B cell (primary cell): ENCODE measurements at regions not wholly inside any gene's neighbourhood (a gene's known extent, or its start where the extent isn't known, plus 50 kb on each side); places are given as distances from the start of the nearest gene placed in this dataset.

Experiments
- ATAC-seq: fragments of 200-7000 bp; cut with Tn5 transposase; one replicate; pipeline ENCODE4 v1.10.0; 2021; ENCODE audit warnings: low read depth, mild to moderate bottlenecking, moderate number of reproducible peaks, moderate library complexity
- CTCF ChIA-PET: fragments of 350-600 bp; sonication (Branson Sonifier 250); formaldehyde crosslinking; loops from one replicate; lab custom pipeline; 2021; ENCODE audit warnings: antibody characterized with exemption, inconsistent platforms; lab: Charles Lee
- POLR2A ChIA-PET: fragments of 350-600 bp; sonication (Branson Sonifier 250); formaldehyde crosslinking; loops from one replicate; lab custom pipeline; 2021; ENCODE audit warnings: antibody characterized with exemption; lab: Charles Lee
- DNase-seq: peaks from one replicate; pipeline ENCODE4 v3.0.0; 2013
- H2AFZ ChIP-seq: 2 replicates; pipeline ENCODE4 v1.6.1; 2012; ENCODE audit warnings: mild to moderate bottlenecking, low read depth, low read length; ENCODE audit not compliant: insufficient read depth, poor library complexity, severe bottlenecking
- H3K27ac ChIP-seq, 2 donors: 1 replicate in 1 of 2; 2 replicates in 1 of 2; pipeline ENCODE4 v1.5.1; 2012 to 2013; ENCODE audit warnings: low read length in 2 of 2, mild to moderate bottlenecking in 2 of 2, moderate library complexity in 1 of 2
- H3K27me3 ChIP-seq, 4 experiments: fragments of 200-600 bp in 1 of 4; sonication (generic) in 1 of 4; replicated peaks in 1 of 4; 1 replicate in 2 of 4; 2 replicates in 2 of 4; pipeline versions ENCODE4 v1.6.1 to v1.7.0; 2013 to 2016; ENCODE audit warnings: low read length in 3 of 4, mild to moderate bottlenecking in 2 of 4, mixed read lengths in 1 of 4, moderate library complexity in 1 of 4; ENCODE audit not compliant: insufficient read depth in 4 of 4, control insufficient read depth in 3 of 4; ENCODE audit errors: control extremely low read depth in 1 of 4
- H3K36me3 ChIP-seq, 2 experiments: replicated peaks in 1 of 2; 1 replicate in 1 of 2; 2 replicates in 1 of 2; pipeline versions ENCODE4 v1.6.1 to v1.7.1; 2013; ENCODE audit warnings: low read length in 1 of 2; ENCODE audit not compliant: insufficient read depth in 2 of 2, control insufficient read depth in 1 of 2; ENCODE audit errors: control extremely low read depth in 1 of 2, extremely low read depth in 1 of 2
- H3K4me1 ChIP-seq, 2 donors: fragments of 200-600 bp in 1 of 2; sonication (generic) in 1 of 2; 1 replicate in 1 of 2; 2 replicates in 1 of 2; pipeline versions ENCODE4 v1.5.1 to v1.6.1; 2013 to 2017; ENCODE audit warnings: low read length in 2 of 2; ENCODE audit not compliant: control insufficient read depth in 2 of 2, insufficient read depth in 2 of 2
- H3K4me2 ChIP-seq: replicated peaks from 2 replicates; pipeline ENCODE3; 2012; ENCODE audit warnings: mild to moderate bottlenecking, low read depth, low read length; ENCODE audit not compliant: poor library complexity, severe bottlenecking
- H3K4me3 ChIP-seq, 5 experiments: fragments of 200-600 bp in 1 of 5; sonication (generic) in 1 of 5; 1 replicate in 3 of 5; 2 replicates in 2 of 5; pipeline versions ENCODE4 v1.5.1 to v1.7.0; 2011 to 2016; ENCODE audit warnings: low read length in 4 of 5, mild to moderate bottlenecking in 4 of 5, low read depth in 2 of 5, control low read depth in 1 of 5, moderate library complexity in 1 of 5; ENCODE audit not compliant: insufficient read depth in 1 of 5; ENCODE audit errors: control extremely low read depth in 1 of 5, extremely low read depth in 1 of 5
- H3K79me2 ChIP-seq: fragments of 200-600 bp; sonication (generic); one replicate; pipeline ENCODE4 v1.6.0; 2016; ENCODE audit warnings: low read length; ENCODE audit not compliant: control insufficient read depth, insufficient read depth
- H3K9ac ChIP-seq: fragments of 200-600 bp; sonication (generic); 2 replicates; pipeline ENCODE4 v1.6.1; 2017; ENCODE audit warnings: mild to moderate bottlenecking, low read length, moderate library complexity
- H3K9me3 ChIP-seq, 3 donors: one replicate each; pipeline versions ENCODE4 v1.6.1 to v1.7.1; 2013; ENCODE audit warnings: low read length in 2 of 3; ENCODE audit not compliant: control insufficient read depth in 2 of 3, insufficient read depth in 1 of 3; ENCODE audit errors: control extremely low read depth in 1 of 3
- H4K20me1 ChIP-seq: 2 replicates; pipeline ENCODE4 v1.6.0; 2012; ENCODE audit warnings: mild to moderate bottlenecking, low read length; ENCODE audit not compliant: insufficient read depth, control insufficient read depth, poor library complexity, severe bottlenecking
- H3K27ac Mint-ChIP-seq: one replicate; pipeline ENCODE4 v1.8.0; 2021; ENCODE audit warnings: mixed read lengths
- H3K27me3 Mint-ChIP-seq: one replicate; pipeline ENCODE4 v1.8.0; 2021; ENCODE audit warnings: mixed read lengths
- H3K4me1 Mint-ChIP-seq: one replicate; pipeline ENCODE4 v1.8.0; 2021; ENCODE audit warnings: mixed read lengths
- H3K4me3 Mint-ChIP-seq: one replicate; pipeline ENCODE4 v1.8.0; 2021; ENCODE audit warnings: mixed read lengths
- H3K9me3 Mint-ChIP-seq: one replicate; pipeline ENCODE4 v1.8.0; 2022; ENCODE audit warnings: mixed read lengths; ENCODE audit not compliant: insufficient read depth
- EZH2 ChIP-seq: IDR thresholded peaks from 2 replicates; pipeline ENCODE4 v1.6.1; 2012; ENCODE audit warnings: borderline replicate concordance, low read depth, mild to moderate bottlenecking, moderate library complexity, low read length; ENCODE audit not compliant: insufficient read depth, poor library complexity, severe bottlenecking
- WGBS: methylation state at CpG from one replicate; pipeline ENCODE4 v1.1.5; 2013; ENCODE audit warnings: missing lambda C conversion rate; ENCODE audit not compliant: insufficient coverage; 5-methylcytosine and 5-hydroxymethylcytosine counted together
- intact Hi-C: fragments of 100-400 bp; cut with micrococcal nuclease; formaldehyde crosslinking; loops from one replicate; pipeline ENCODE4 v1.10.0; 2022
- TF ChIP-seq, protein P1 (sequence below): fragments of 200-600 bp; IDR thresholded peaks from one replicate; pipeline ENCODE4 v1.8.0; 2022; ENCODE audit warnings: antibody characterized with exemption, mild to moderate bottlenecking

DNA sequence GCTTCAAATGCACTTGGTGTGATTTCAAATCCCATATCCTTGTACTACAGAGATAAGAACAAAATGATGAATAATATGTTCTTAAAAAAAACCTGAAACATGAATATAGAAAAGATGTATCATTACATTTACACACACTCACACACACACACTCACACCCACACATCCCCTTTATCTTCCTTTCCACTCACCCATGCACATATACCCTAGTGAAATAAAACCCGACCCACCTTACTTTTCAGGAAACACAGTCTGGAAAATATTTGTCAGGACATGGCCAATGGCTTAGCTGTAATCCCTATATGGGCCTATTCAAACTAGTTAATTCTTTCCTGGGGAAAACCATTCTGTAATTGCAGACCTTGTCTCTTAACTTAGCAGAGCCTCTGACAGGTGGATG is 60.8 kb upstream of the EDN1 start:
- no peak overlapping the region for H3K4me3 ChIP-seq
- ChIA-PET CTCF (interaction anchor here (0.8 kb wide), 1 partner anchor 527 kb away, joined by 3 read pairs; no protein-coding TSS in a partner anchor), POLR2A (no interaction called here)
- no peaks in the 10 kb centered on the region for H4K20me1 ChIP-seq
- WGBS, result 78% methylated on average over 1 of the region's 1 CpG
- ATAC-seq, result no peak
- Mint-ChIP-seq H3K9me3 (no peaks in the 10 kb centered on the region), H3K27me3 (peaks cover 3% of the 10 kb centered on the region), H3K4me1 (peaks cover 10% of the 10 kb centered on the region), H3K4me3 (no peak overlapping the region), H3K27ac (no peak overlapping the region)
- no peak overlapping the region for H3K9ac ChIP-seq
- no peak overlapping the region for H3K27ac ChIP-seq
- TF ChIP-seq, protein P1, sequence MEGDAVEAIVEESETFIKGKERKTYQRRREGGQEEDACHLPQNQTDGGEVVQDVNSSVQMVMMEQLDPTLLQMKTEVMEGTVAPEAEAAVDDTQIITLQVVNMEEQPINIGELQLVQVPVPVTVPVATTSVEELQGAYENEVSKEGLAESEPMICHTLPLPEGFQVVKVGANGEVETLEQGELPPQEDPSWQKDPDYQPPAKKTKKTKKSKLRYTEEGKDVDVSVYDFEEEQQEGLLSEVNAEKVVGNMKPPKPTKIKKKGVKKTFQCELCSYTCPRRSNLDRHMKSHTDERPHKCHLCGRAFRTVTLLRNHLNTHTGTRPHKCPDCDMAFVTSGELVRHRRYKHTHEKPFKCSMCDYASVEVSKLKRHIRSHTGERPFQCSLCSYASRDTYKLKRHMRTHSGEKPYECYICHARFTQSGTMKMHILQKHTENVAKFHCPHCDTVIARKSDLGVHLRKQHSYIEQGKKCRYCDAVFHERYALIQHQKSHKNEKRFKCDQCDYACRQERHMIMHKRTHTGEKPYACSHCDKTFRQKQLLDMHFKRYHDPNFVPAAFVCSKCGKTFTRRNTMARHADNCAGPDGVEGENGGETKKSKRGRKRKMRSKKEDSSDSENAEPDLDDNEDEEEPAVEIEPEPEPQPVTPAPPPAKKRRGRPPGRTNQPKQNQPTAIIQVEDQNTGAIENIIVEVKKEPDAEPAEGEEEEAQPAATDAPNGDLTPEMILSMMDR, result no peak
- TF ChIP-seq EZH2, result no peak
- H3K27me3 ChIP-seq, result no peaks in the 10 kb centered on the region
- H3K9me3 ChIP-seq, result no peaks in the 10 kb centered on the region
- no peak for DNase-seq
- no peak overlapping the region for H3K4me2 ChIP-seq
- peaks cover 0 to 5% of the 10 kb centered on the region in 2 donors for H3K4me1 ChIP-seq
- H3K36me3 ChIP-seq, result no peaks in the 10 kb centered on the region
- H3K79me2 ChIP-seq, result no peaks in the 10 kb centered on the region
- intact Hi-C loops, result no loop called here
- H2AFZ ChIP-seq, result no peak overlapping the region

DNA sequence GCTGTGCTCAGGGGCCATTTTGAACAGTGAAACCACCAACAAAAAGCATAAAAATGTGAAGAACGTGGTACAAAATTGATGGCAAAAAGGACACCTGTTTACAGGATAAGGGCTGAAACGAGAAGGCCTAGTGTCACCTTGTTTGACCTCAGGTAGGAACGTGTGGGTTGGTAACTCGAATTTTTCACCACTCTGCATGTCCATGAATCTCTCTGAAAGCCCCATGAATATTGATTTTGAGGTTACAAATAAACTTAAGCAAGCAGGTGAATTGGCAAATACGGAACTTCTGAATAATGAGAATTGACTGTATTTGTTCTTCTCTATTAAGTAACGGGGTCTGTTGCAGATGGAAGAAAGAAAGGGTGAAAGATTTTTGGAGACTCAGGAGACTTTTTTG is 59.6 kb upstream of the EDN1 start:
- H3K9ac ChIP-seq, result no peak overlapping the region
- H3K27me3 ChIP-seq, result no peaks in the 10 kb centered on the region
- POLR2A ChIA-PET, result no interaction called here
- peaks cover 3% of the 10 kb centered on the region for H3K27me3 Mint-ChIP-seq
- no peak for TF ChIP-seq EZH2
- TF ChIP-seq, protein P1, result no peak
- CTCF ChIA-PET, result no interaction called here
- H3K9me3 ChIP-seq, result no peaks in the 10 kb centered on the region
- no peak overlapping the region for H3K27ac ChIP-seq
- H3K4me1 ChIP-seq, result peaks cover 0 to 5% of the 10 kb centered on the region in 2 donors
- no peak overlapping the region for H2AFZ ChIP-seq
- 100% methylated on average over 2 of the region's 6 CpGs for WGBS
- H3K4me3 ChIP-seq, result no peak overlapping the region
- intact Hi-C loops, result loop anchor here (5.0 to 10.0 kb wide), 2 partner anchors 196 to 377 kb away; no protein-coding TSS in a partner anchor
- H3K4me2 ChIP-seq, result no peak overlapping the region
- no peaks in the 10 kb centered on the region for H4K20me1 ChIP-seq
- no peaks in the 10 kb centered on the region for H3K79me2 ChIP-seq
- H3K27ac Mint-ChIP-seq, result no peak overlapping the region
- H3K4me3 Mint-ChIP-seq, result no peak overlapping the region
- H3K36me3 ChIP-seq, result no peaks in the 10 kb centered on the region
- DNase-seq (no peak), ATAC-seq (no peak)
- no peaks in the 10 kb centered on the region for H3K9me3 Mint-ChIP-seq
- H3K4me1 Mint-ChIP-seq, result peaks cover 10% of the 10 kb centered on the region
